SU-DHL-6 (cell line): ENCODE measurements at regions not wholly inside any gene's neighbourhood (a gene's known extent, or its start where the extent isn't known, plus 50 kb on each side); places are given as distances from the start of the nearest gene placed in this dataset.
A peak's percentile ranks its signal among the peaks of the same experiment; 100 is the strongest.

Experiments used
- H2AFZ ChIP-seq: fragments of 200-600 bp; sonication (generic); 2 replicates; pipeline ENCODE4 v1.6.1; 2014; ENCODE audit warnings: low read depth, mild to moderate bottlenecking, moderate library complexity, mixed read lengths, antibody characterized with exemption, low read length; ENCODE audit not compliant: severe bottlenecking
- H3F3A ChIP-seq: fragments of 200-600 bp; shearing (Covaris generic); 2 replicates; pipeline ENCODE4 v1.6.0; 2016; ENCODE audit warnings: antibody characterized with exemption, mild to moderate bottlenecking; ENCODE audit not compliant: insufficient read depth
- H3K27ac ChIP-seq: fragments of 200-600 bp; sonication (generic); 2 replicates; pipeline ENCODE4 v1.5.1; 2016; ENCODE audit warnings: low read depth, mild to moderate bottlenecking, low read length, moderate library complexity, mixed read lengths
- H3K27me3 ChIP-seq: fragments of 200-600 bp; sonication (generic), shearing (Covaris generic); 2 replicates; pipeline ENCODE4 v1.6.0; 2014; ENCODE audit warnings: mild to moderate bottlenecking, low read length
- H3K36me3 ChIP-seq: fragments of 200-600 bp; sonication (generic); 2 replicates; pipeline ENCODE4 v1.6.1; 2014; ENCODE audit warnings: mild to moderate bottlenecking, low read length, mixed read lengths
- H3K4me2 ChIP-seq: fragments of 300-600, 200-600 bp; shearing (Covaris generic), sonication (generic); 2 replicates; pipeline ENCODE4 v1.6.0; 2014; ENCODE audit warnings: low read length, low read depth, mild to moderate bottlenecking; ENCODE audit not compliant: poor library complexity, severe bottlenecking
- H3K4me3 ChIP-seq: fragments of 200-600 bp; sonication (generic); 2 replicates; pipeline ENCODE4 v1.5.1; 2014; ENCODE audit warnings: antibody characterized with exemption, low read length, mild to moderate bottlenecking, mixed read lengths; ENCODE audit not compliant: insufficient read depth, poor library complexity, severe bottlenecking
- H3K79me2 ChIP-seq: fragments of 200-600 bp; sonication (generic); 2 replicates; pipeline ENCODE4 v1.6.1; 2014; ENCODE audit warnings: mild to moderate bottlenecking, low read length, moderate library complexity; ENCODE audit not compliant: insufficient read depth
- H3K9ac ChIP-seq: fragments of 200-600 bp; sonication (generic); 2 replicates; pipeline ENCODE4 v1.7.0; 2014; ENCODE audit warnings: mild to moderate bottlenecking, low read length
- H3K9me2 ChIP-seq: fragments of 200-600 bp; sonication (generic); replicated peaks from 2 replicates; pipeline ENCODE4 v1.6.1; 2014; ENCODE audit warnings: low read length; ENCODE audit not compliant: insufficient read depth
- H3K9me3 ChIP-seq: fragments of 200-600 bp; sonication (generic); 2 replicates; pipeline ENCODE4 v1.6.1; 2014; ENCODE audit warnings: low read length, mixed read lengths; ENCODE audit not compliant: insufficient read depth
- H4K20me1 ChIP-seq: fragments of 200-600 bp; sonication (generic); 2 replicates; pipeline ENCODE4 v1.6.1; 2014; ENCODE audit warnings: low read depth, mild to moderate bottlenecking, antibody characterized with exemption, low read length, moderate library complexity, mixed read lengths
- EZH2phosphoT487 ChIP-seq: fragments of 200-600 bp; sonication (generic), shearing (Covaris generic); conservative IDR thresholded peaks from 2 replicates; pipeline ENCODE4 v1.6.1; 2018; ENCODE audit warnings: mild to moderate bottlenecking, antibody characterized with exemption, low read length, moderate library complexity, mixed read lengths
- TF ChIP-seq, protein P1 (sequence below): fragments of 200-600 bp; sonication (generic); IDR thresholded peaks from one replicate; pipeline ENCODE4 v1.5.1; 2017; ENCODE audit warnings: antibody characterized with exemption, mild to moderate bottlenecking, low read length, moderate library complexity; ENCODE audit not compliant: insufficient read depth, poor library complexity, severe bottlenecking

DNA sequence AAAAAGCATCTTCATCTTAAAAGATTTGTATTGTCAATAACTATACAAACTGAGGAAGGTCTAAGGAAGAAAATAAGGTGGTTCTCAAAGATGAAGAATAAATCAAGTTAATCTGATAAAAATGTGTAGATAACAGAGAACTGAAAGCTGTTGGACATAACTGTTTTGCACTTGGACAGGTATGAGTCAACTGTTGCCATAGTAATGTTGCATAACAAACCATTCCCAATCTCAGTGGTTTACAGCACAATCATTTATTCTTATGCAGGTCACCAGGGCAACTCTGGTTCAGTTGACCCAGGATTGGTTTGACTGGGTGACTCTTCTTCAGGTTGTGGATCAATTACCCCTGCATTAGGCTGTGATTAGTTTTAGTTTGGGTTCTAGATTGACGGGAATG is 2197.7 kb downstream of the ARAP2 start:
- H3K9me3 ChIP-seq = no peaks in the 10 kb centered on the region
- H4K20me1 ChIP-seq = no peaks in the 10 kb centered on the region
- H3F3A ChIP-seq = no peaks in the 10 kb centered on the region
- H3K79me2 ChIP-seq = no peaks in the 10 kb centered on the region
- no peak overlapping the region for H3K4me2 ChIP-seq
- peak overlapping the region; percentile 68 for H2AFZ ChIP-seq
- no peaks in the 10 kb centered on the region for H3K27me3 ChIP-seq
- H3K9me2 ChIP-seq = no peaks in the 10 kb centered on the region
- H3K27ac ChIP-seq = no peak overlapping the region
- TF ChIP-seq EZH2phosphoT487 = no peak
- TF ChIP-seq, protein P1, sequence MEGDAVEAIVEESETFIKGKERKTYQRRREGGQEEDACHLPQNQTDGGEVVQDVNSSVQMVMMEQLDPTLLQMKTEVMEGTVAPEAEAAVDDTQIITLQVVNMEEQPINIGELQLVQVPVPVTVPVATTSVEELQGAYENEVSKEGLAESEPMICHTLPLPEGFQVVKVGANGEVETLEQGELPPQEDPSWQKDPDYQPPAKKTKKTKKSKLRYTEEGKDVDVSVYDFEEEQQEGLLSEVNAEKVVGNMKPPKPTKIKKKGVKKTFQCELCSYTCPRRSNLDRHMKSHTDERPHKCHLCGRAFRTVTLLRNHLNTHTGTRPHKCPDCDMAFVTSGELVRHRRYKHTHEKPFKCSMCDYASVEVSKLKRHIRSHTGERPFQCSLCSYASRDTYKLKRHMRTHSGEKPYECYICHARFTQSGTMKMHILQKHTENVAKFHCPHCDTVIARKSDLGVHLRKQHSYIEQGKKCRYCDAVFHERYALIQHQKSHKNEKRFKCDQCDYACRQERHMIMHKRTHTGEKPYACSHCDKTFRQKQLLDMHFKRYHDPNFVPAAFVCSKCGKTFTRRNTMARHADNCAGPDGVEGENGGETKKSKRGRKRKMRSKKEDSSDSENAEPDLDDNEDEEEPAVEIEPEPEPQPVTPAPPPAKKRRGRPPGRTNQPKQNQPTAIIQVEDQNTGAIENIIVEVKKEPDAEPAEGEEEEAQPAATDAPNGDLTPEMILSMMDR = no peak
- H3K4me3 ChIP-seq = no peak overlapping the region
- H3K9ac ChIP-seq = no peak overlapping the region
- H3K36me3 ChIP-seq = no peaks in the 10 kb centered on the region

DNA sequence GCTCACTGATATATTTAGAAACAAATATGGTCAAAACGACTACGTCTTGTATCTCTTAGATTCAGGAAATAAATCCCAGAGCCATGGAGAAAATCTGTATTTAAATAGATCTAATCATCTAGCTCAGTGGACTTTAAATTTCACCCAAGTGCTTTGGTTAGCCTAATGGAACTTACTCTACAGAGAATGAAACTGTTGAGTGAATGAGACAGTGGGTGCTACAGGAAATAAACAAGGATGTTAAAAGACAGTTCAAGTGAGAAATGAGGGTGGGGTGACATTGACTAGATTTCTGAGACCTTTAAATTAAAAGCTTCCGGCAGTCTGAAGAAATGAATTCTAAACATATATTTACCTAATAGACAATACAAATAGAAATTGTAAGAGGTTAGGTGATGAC is 2197.0 kb downstream of the ARAP2 start:
- no peak for TF ChIP-seq EZH2phosphoT487
- TF ChIP-seq, protein P1 = no peak
- Histone ChIP-seq H3F3A (no peaks in the 10 kb centered on the region), H3K27me3 (no peaks in the 10 kb centered on the region), H3K4me3 (no peak overlapping the region), H4K20me1 (no peaks in the 10 kb centered on the region), H3K9me3 (no peaks in the 10 kb centered on the region), H3K9me2 (no peaks in the 10 kb centered on the region), H2AFZ (no peak overlapping the region), H3K9ac (no peak overlapping the region), H3K27ac (no peak overlapping the region), H3K36me3 (no peaks in the 10 kb centered on the region), H3K4me2 (no peak overlapping the region), H3K79me2 (no peaks in the 10 kb centered on the region)

DNA sequence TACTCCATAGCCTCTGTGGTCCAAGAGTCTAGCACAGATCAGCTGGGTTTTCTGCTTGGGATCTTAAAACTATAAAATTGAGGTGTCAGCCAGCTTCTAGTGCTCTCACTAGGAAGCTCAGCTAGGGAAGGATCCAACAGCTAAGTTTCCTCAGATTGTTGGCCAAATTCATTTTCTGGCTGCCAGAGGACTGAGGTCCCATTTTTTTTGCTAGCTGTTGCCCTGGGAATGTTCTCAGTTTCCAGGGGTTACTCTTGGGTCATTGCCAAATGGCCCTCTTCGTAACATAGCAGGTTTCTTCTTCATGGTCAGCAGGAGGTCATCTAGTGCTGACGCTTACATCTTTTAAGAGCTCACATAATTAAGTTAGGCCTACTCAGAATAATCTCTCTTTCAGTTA is 2178.2 kb downstream of the ARAP2 start:
- Histone ChIP-seq H3K27ac (no peak overlapping the region), H3K4me2 (no peak overlapping the region), H4K20me1 (no peaks in the 10 kb centered on the region), H3K9me2 (no peaks in the 10 kb centered on the region), H3F3A (no peaks in the 10 kb centered on the region), H3K79me2 (no peaks in the 10 kb centered on the region), H3K36me3 (no peaks in the 10 kb centered on the region), H3K4me3 (no peak overlapping the region), H3K9ac (no peak overlapping the region), H3K27me3 (no peaks in the 10 kb centered on the region), H3K9me3 (no peaks in the 10 kb centered on the region), H2AFZ (no peak overlapping the region)
- TF ChIP-seq, protein P1 = no peak
- TF ChIP-seq EZH2phosphoT487 = no peak
